ENCODE measurements at regions not wholly inside any gene's neighbourhood (a gene's known extent, or its start where the extent isn't known, plus 50 kb on each side); places are given as distances from the start of the nearest gene placed in this dataset.

- intact Hi-C loops (cut with micrococcal nuclease) (no loop called here), dilution Hi-C loops (cut with HindIII; ENCODE audit: low sequenced_read_pairs, unreplicated experiment) (no loop called here), in situ Hi-C loops (cut with MboI; ENCODE audit: low sequenced_read_pairs) (no loop called here)
- no peak overlapping the region for H4K8ac ChIP-seq (ENCODE audit: low read depth in 2 of 2, low read length in 2 of 2)
- no peaks in the 10 kb centered on the region for H4K20me1 ChIP-seq (ENCODE audit: insufficient read depth, low read length)
- POLR2A ChIA-PET (ENCODE audit: unreplicated experiment) = no interaction called here
- no peaks in the 10 kb centered on the region for H3K9me1 ChIP-seq (ENCODE audit: insufficient read depth, low read length)
- H2BK120ac ChIP-seq (ENCODE audit: low read depth, low read length) = no peak overlapping the region
- CTCF ChIA-PET = no interaction called here
- no peak overlapping the region for H3K4ac ChIP-seq (ENCODE audit: low read depth, low read length)
- no peaks in the 10 kb centered on the region for H3K36me3 ChIP-seq (ENCODE audit: control insufficient read depth, insufficient read depth, low read length)
- no peak overlapping the region for H3K27ac ChIP-seq (ENCODE audit: insufficient read depth, low read length)
- H3K14ac ChIP-seq (replicated peaks; ENCODE audit: low read depth, low read length) = no peak overlapping the region
- H2AK9ac ChIP-seq (replicated peaks; ENCODE audit: low read depth, low read length, poor library complexity) = no peak overlapping the region
- no peak overlapping the region for H3K56ac ChIP-seq (ENCODE audit: extremely low read depth, insufficient read depth, low read length)
- no peak overlapping the region for H3K23ac ChIP-seq (ENCODE audit: low read depth, low read length)
- H3K18ac ChIP-seq (ENCODE audit: low read depth, low read length) = no peak overlapping the region
- no CpG with 5 or more reads among the region's 1 CpG for WGBS, 2 experiments (ENCODE audit: extremely low coverage in 2 of 2, insufficient read length in 1 of 2)
- H4K5ac ChIP-seq (ENCODE audit: low read depth, low read length) = no peak overlapping the region
- no peak overlapping the region for H2AFZ ChIP-seq (replicated peaks; ENCODE audit: low read length, poor library complexity)
- no peak overlapping the region for H4K91ac ChIP-seq (ENCODE audit: insufficient read depth, low read depth, low read length)
- H2AK5ac ChIP-seq (ENCODE audit: low read depth, low read length) = no peak overlapping the region
- no peak overlapping the region for H2BK5ac ChIP-seq (ENCODE audit: low read depth, low read length, poor library complexity, severe bottlenecking)
- no peak overlapping the region for H2BK15ac ChIP-seq (ENCODE audit: low read depth, low read length)
- H3K4me1 ChIP-seq (ENCODE audit: control insufficient read depth, insufficient read depth, low read length) = no peaks in the 10 kb centered on the region
- H2BK20ac ChIP-seq (ENCODE audit: low read depth, low read length) = no peak overlapping the region
- H3K4me3 ChIP-seq (ENCODE audit: insufficient read depth, low read depth, low read length) = no peak overlapping the region
- BruUV-seq (replicated peaks) = no TSS peak
- no peaks in the 10 kb centered on the region for H3K27me3 ChIP-seq (ENCODE audit: control insufficient read depth, insufficient read depth, low read length)
- H3K79me1 ChIP-seq (ENCODE audit: low read depth in 1 of 2, low read length in 2 of 2) = no peaks in the 10 kb centered on the region
- DNase-seq (no peak), ATAC-seq (ENCODE audit: low read depth) (no peak)
- no peak overlapping the region for H3K9ac ChIP-seq (ENCODE audit: low read depth, low read length)
- no peak overlapping the region for H3K4me2 ChIP-seq (ENCODE audit: low read depth, low read length)
- no peaks in the 10 kb centered on the region for H3K9me3 ChIP-seq (ENCODE audit: control insufficient read depth, insufficient read depth, low read length)
- TF ChIP-seq MAZ (IDR thresholded peaks at IDR 0.05; ENCODE audit: borderline replicate concordance, low read depth, low read length) (no peak), RFX5 (IDR thresholded peaks at IDR 0.05; ENCODE audit: low read depth, low read length) (no peak), MXI1 (IDR thresholded peaks at IDR 0.05; ENCODE audit: borderline replicate concordance, low read depth, low read length) (no peak), POLR2A (IDR thresholded peaks at IDR 0.05; ENCODE audit: low read depth, low read length) (no peak)
Measured at GRCh38 chr4:95651891-95652290, 103.1 kb upstream of the UNC5C start.
